CD4-positive, alpha-beta memory T cell (primary cell): ENCODE measurements at regions not wholly inside any gene's neighbourhood (a gene's known extent, or its start where the extent isn't known, plus 50 kb on each side); places are given as distances from the start of the nearest gene placed in this dataset.

Experiments
- CTCF ChIA-PET: fragments of 350-600 bp; sonication (Branson Sonifier 250); formaldehyde crosslinking; loops from one replicate; lab custom pipeline; 2021; ENCODE audit warnings: inconsistent platforms; ENCODE audit not compliant: partially characterized antibody; lab: Charles Lee
- POLR2A ChIA-PET: fragments of 350-600 bp; sonication (Branson Sonifier 250); formaldehyde crosslinking; loops from one replicate; lab custom pipeline; 2021; ENCODE audit not compliant: partially characterized antibody; lab: Charles Lee
- DNase-seq, 5 donors: peaks; one replicate each; pipeline versions ENCODE4 v3.0.0 to v3.0.0-alpha.2; 2020 to 2022; ENCODE audit warnings: mixed read lengths in 1 of 5
- H3K27ac ChIP-seq: one replicate; pipeline ENCODE4 v1.7.0; 2013; ENCODE audit warnings: low read depth, low read length
- H3K27me3 ChIP-seq: 2 replicates; pipeline ENCODE4 v1.7.0; 2013; ENCODE audit warnings: mild to moderate bottlenecking, low read length, moderate library complexity; ENCODE audit not compliant: insufficient read depth
- H3K36me3 ChIP-seq: 2 replicates; pipeline ENCODE4 v1.7.0; 2013; ENCODE audit warnings: mild to moderate bottlenecking, low read length, moderate library complexity; ENCODE audit not compliant: insufficient read depth
- H3K4me1 ChIP-seq: 2 replicates; pipeline ENCODE4 v1.7.0; 2013; ENCODE audit warnings: mild to moderate bottlenecking, low read length, moderate library complexity; ENCODE audit not compliant: insufficient read depth
- H3K4me3 ChIP-seq, 2 donors: one replicate each; pipeline ENCODE4 v1.7.0; 2013; ENCODE audit warnings: low read length in 2 of 2, mild to moderate bottlenecking in 1 of 2
- H3K9me3 ChIP-seq, 2 donors: one replicate each; pipeline ENCODE4 v1.7.0; 2013; ENCODE audit warnings: low read length in 2 of 2, control low read depth in 1 of 2; ENCODE audit not compliant: control insufficient read depth in 1 of 2
- H3K27ac Mint-ChIP-seq, 7 donors: one replicate each; pipeline ENCODE4 v1.8.0; 2020 to 2021; ENCODE audit warnings: mixed read lengths in 7 of 7, mild to moderate bottlenecking in 6 of 7, inconsistent platforms in 3 of 7, moderate library complexity in 3 of 7
- H3K27me3 Mint-ChIP-seq, 2 donors: one replicate each; pipeline ENCODE4 v1.8.0; 2020 to 2021; ENCODE audit warnings: mixed read lengths in 2 of 2
- H3K36me3 Mint-ChIP-seq, 2 donors: one replicate each; pipeline ENCODE4 v1.8.0; 2020 to 2021; ENCODE audit warnings: mixed read lengths in 2 of 2, inconsistent platforms in 1 of 2, mild to moderate bottlenecking in 1 of 2
- H3K4me1 Mint-ChIP-seq, 4 donors: one replicate each; pipeline ENCODE4 v1.8.0; 2020 to 2021; ENCODE audit warnings: mixed read lengths in 4 of 4, mild to moderate bottlenecking in 1 of 4
- H3K4me3 Mint-ChIP-seq, 8 donors: one replicate each; pipeline ENCODE4 v1.8.0; 2020 to 2021; ENCODE audit warnings: mixed read lengths in 8 of 8, mild to moderate bottlenecking in 7 of 8, moderate library complexity in 6 of 8, inconsistent platforms in 3 of 8
- H3K9me3 Mint-ChIP-seq, 8 donors: one replicate each; pipeline ENCODE4 v1.8.0; 2020 to 2021; ENCODE audit warnings: mixed read lengths in 8 of 8, mild to moderate bottlenecking in 5 of 8, inconsistent platforms in 3 of 8, moderate library complexity in 1 of 8
- intact Hi-C: fragments of 100-400 bp; cut with micrococcal nuclease; formaldehyde crosslinking; loops from one replicate; pipeline ENCODE4 v1.15.1; 2023

GRCh38 chr1:232170909-232171308 lies 459.0 kb downstream of the SIPA1L2 start:
- intact Hi-C loops = no loop called here
- H3K36me3 Mint-ChIP-seq = no peaks in the 10 kb centered on the region
- Histone ChIP-seq H3K36me3 (no peaks in the 10 kb centered on the region), H3K4me3 (no peak overlapping the region), H3K4me1 (no peaks in the 10 kb centered on the region), H3K9me3 (no peaks in the 10 kb centered on the region), H3K27ac (no peak overlapping the region), H3K27me3 (no peaks in the 10 kb centered on the region)
- H3K27me3 Mint-ChIP-seq = peaks cover 6 to 11% of the 10 kb centered on the region in 2 donors
- no peak overlapping the region for H3K4me3 Mint-ChIP-seq
- CTCF ChIA-PET = no interaction called here
- POLR2A ChIA-PET = no interaction called here
- peaks cover 0 to 7% (median 0%) of the 10 kb centered on the region in 8 donors for H3K9me3 Mint-ChIP-seq
- no peak for DNase-seq
- peaks cover 4 to 11% (median 5%) of the 10 kb centered on the region in 4 donors for H3K4me1 Mint-ChIP-seq
- H3K27ac Mint-ChIP-seq = no peak overlapping the region

GRCh38 chr1:232169436-232169835 lies 460.5 kb downstream of the SIPA1L2 start:
- ChIA-PET POLR2A (no interaction called here), CTCF (no interaction called here)
- no peak overlapping the region for H3K4me3 Mint-ChIP-seq
- peaks cover 6 to 8% of the 10 kb centered on the region in 2 donors for H3K27me3 Mint-ChIP-seq
- DNase-seq = no peak
- peaks cover 0 to 8% (median 3%) of the 10 kb centered on the region in 8 donors for H3K9me3 Mint-ChIP-seq
- Histone ChIP-seq H3K4me1 (no peaks in the 10 kb centered on the region), H3K9me3 (no peaks in the 10 kb centered on the region), H3K36me3 (no peaks in the 10 kb centered on the region), H3K27ac (no peak overlapping the region), H3K4me3 (no peak overlapping the region), H3K27me3 (no peaks in the 10 kb centered on the region)
- H3K36me3 Mint-ChIP-seq = no peaks in the 10 kb centered on the region
- intact Hi-C loops = no loop called here
- peaks cover 4 to 11% (median 5%) of the 10 kb centered on the region in 4 donors for H3K4me1 Mint-ChIP-seq
- no peak overlapping the region for H3K27ac Mint-ChIP-seq

GRCh38 chr1:232168508-232168907 lies 461.4 kb downstream of the SIPA1L2 start:
- intact Hi-C loops = no loop called here
- Histone ChIP-seq H3K4me1 (no peaks in the 10 kb centered on the region), H3K9me3 (no peaks in the 10 kb centered on the region), H3K27ac (no peak overlapping the region), H3K36me3 (no peaks in the 10 kb centered on the region), H3K4me3 (no peak overlapping the region), H3K27me3 (no peaks in the 10 kb centered on the region)
- Mint-ChIP-seq H3K27ac (no peak overlapping the region), H3K36me3 (no peaks in the 10 kb centered on the region), H3K4me1 (peaks cover 4 to 11% (median 5%) of the 10 kb centered on the region in 4 donors), H3K27me3 (peaks cover 0 to 4% of the 10 kb centered on the region in 2 donors), H3K4me3 (no peak overlapping the region), H3K9me3 (peaks cover 0 to 8% (median 3%) of the 10 kb centered on the region in 8 donors)
- CTCF ChIA-PET = no interaction called here
- DNase-seq = no peak
- POLR2A ChIA-PET = no interaction called here

GRCh38 chr1:232166942-232167341 lies 463.0 kb downstream of the SIPA1L2 start:
- ChIA-PET POLR2A (no interaction called here), CTCF (no interaction called here)
- Histone ChIP-seq H3K36me3 (no peaks in the 10 kb centered on the region), H3K27me3 (no peaks in the 10 kb centered on the region), H3K9me3 (no peaks in the 10 kb centered on the region), H3K27ac (no peak overlapping the region), H3K4me1 (no peaks in the 10 kb centered on the region), H3K4me3 (no peak overlapping the region)
- Mint-ChIP-seq H3K4me1 (peaks cover 0 to 1% (median under 1%) of the 10 kb centered on the region in 4 donors), H3K4me3 (no peak overlapping the region), H3K27me3 (peaks cover 0 to 7% of the 10 kb centered on the region in 2 donors), H3K9me3 (peaks cover 0 to 8% (median 3%) of the 10 kb centered on the region in 8 donors), H3K36me3 (no peaks in the 10 kb centered on the region), H3K27ac (no peak overlapping the region)
- intact Hi-C loops = no loop called here
- no peak for DNase-seq

- peaks cover 0 to 3% of the 10 kb centered on the region in 2 donors for H3K27me3 Mint-ChIP-seq
- Histone ChIP-seq H3K4me1 (no peaks in the 10 kb centered on the region), H3K9me3 (no peaks in the 10 kb centered on the region), H3K36me3 (no peaks in the 10 kb centered on the region), H3K27me3 (no peaks in the 10 kb centered on the region), H3K4me3 (no peak overlapping the region), H3K27ac (no peak overlapping the region)
- H3K4me3 Mint-ChIP-seq = no peak overlapping the region
- DNase-seq = no peak
- intact Hi-C loops = no loop called here
- no peaks in the 10 kb centered on the region for H3K36me3 Mint-ChIP-seq
- ChIA-PET POLR2A (no interaction called here), CTCF (interaction anchor here (0.5 kb wide), 1 partner anchor 63 kb away, joined by 3 read pairs; no protein-coding TSS in a partner anchor)
- peaks cover 0 to 8% (median 3%) of the 10 kb centered on the region in 8 donors for H3K9me3 Mint-ChIP-seq
- H3K4me1 Mint-ChIP-seq = no peaks in the 10 kb centered on the region
- no peak overlapping the region for H3K27ac Mint-ChIP-seq
These were observed 465.6 kb downstream of the SIPA1L2 start for GRCh38 chr1:232164078-232164963.

GRCh38 chr1:232163533-232163932 lies 466.4 kb downstream of the SIPA1L2 start:
- Histone ChIP-seq H3K4me3 (no peak overlapping the region), H3K9me3 (no peaks in the 10 kb centered on the region), H3K36me3 (no peaks in the 10 kb centered on the region), H3K27ac (no peak overlapping the region), H3K27me3 (no peaks in the 10 kb centered on the region), H3K4me1 (no peaks in the 10 kb centered on the region)
- no peaks in the 10 kb centered on the region for H3K4me1 Mint-ChIP-seq
- POLR2A ChIA-PET = no interaction called here
- H3K4me3 Mint-ChIP-seq = no peak overlapping the region
- H3K27me3 Mint-ChIP-seq = peaks cover 0 to 3% of the 10 kb centered on the region in 2 donors
- peak overlapping the region in 1 of 7 donors; percentile 5 for H3K27ac Mint-ChIP-seq
- intact Hi-C loops = no loop called here
- H3K9me3 Mint-ChIP-seq = peaks cover 0 to 8% (median 3%) of the 10 kb centered on the region in 8 donors
- CTCF ChIA-PET = no interaction called here
- no peaks in the 10 kb centered on the region for H3K36me3 Mint-ChIP-seq
- no peak for DNase-seq

- Mint-ChIP-seq H3K27ac (no peak overlapping the region), H3K9me3 (peaks cover 3 to 8% (median 4%) of the 10 kb centered on the region in 8 donors), H3K36me3 (no peaks in the 10 kb centered on the region), H3K4me1 (no peaks in the 10 kb centered on the region), H3K4me3 (no peak overlapping the region), H3K27me3 (peaks cover 0 to 3% of the 10 kb centered on the region in 2 donors)
- POLR2A ChIA-PET = no interaction called here
- Histone ChIP-seq H3K27ac (no peak overlapping the region), H3K36me3 (no peaks in the 10 kb centered on the region), H3K4me1 (no peaks in the 10 kb centered on the region), H3K27me3 (no peaks in the 10 kb centered on the region), H3K4me3 (no peak overlapping the region), H3K9me3 (no peaks in the 10 kb centered on the region)
- CTCF ChIA-PET = no interaction called here
- intact Hi-C loops = no loop called here
- no peak for DNase-seq
These were observed 467.9 kb downstream of the SIPA1L2 start for GRCh38 chr1:232162001-232162400.
